K562 (cell line): ENCODE measurements at regions not wholly inside any gene's neighbourhood (a gene's known extent, or its start where the extent isn't known, plus 50 kb on each side); places are given as distances from the start of the nearest gene placed in this dataset.

Experiments
- ATAC-seq: fragments of 200-7000 bp; cut with Tn5 transposase; 3 replicates; pipeline ENCODE4 v1.9.1; 2020; ENCODE audit warnings: moderate library complexity
- BruUV-seq: library from RNA; stranded (reverse); fragments of 400-500 nt; replicated peaks from 2 replicates; lab custom pipeline; 2021; lab: Mats Ljungman, UMichigan
- CTCF ChIA-PET: fragments of 300-600 bp; formaldehyde crosslinking; extraction: SDS; loops from one replicate; lab custom pipeline; 2021; ENCODE audit warnings: low intra/inter-chr PET ratio; lab: Yijun Ruan, JAX
- POLR2A ChIA-PET: fragments of 300-600, 350-650 bp; sonication (Branson Sonifier 250); formaldehyde crosslinking; extraction: SDS; loops from one replicate; lab custom pipeline; 2021; ENCODE audit warnings: antibody characterized with exemption, inconsistent platforms; lab: Yijun Ruan, JAX
- DNase-seq, 4 experiments: peaks; one replicate each; pipeline versions ENCODE4 v3.0.0 to v3.0.0-alpha.2; 2011 to 2018; ENCODE audit warnings: low spot score in 3 of 4, mixed read lengths in 3 of 4; ENCODE audit errors: extremely low read depth in 1 of 4
- FAIRE-seq: peaks from 2 replicates; lab custom pipeline; 2011; peaks lifted over from hg19 to GRCh38; lab: Jason Lieb, UNC
- H2AFZ ChIP-seq: 2 replicates; pipeline ENCODE4 v1.6.0; 2011; ENCODE audit warnings: low read depth, low read length, control low read depth, inconsistent platforms
- H3K27ac ChIP-seq: fragments of 200-600 bp; 3 replicates; pipeline ENCODE4 v1.8.0; 2011; ENCODE audit warnings: low read depth, mild to moderate bottlenecking, control low read depth, inconsistent platforms, low read length, moderate library complexity, mixed read lengths; ENCODE audit errors: extremely low read depth
- H3K27me3 ChIP-seq, 2 experiments: fragments of 300-600 bp in 1 of 2; 2 replicates in 1 of 2; 3 replicates in 1 of 2; pipeline versions ENCODE4 v1.6.0 to v1.8.0; 2011; ENCODE audit warnings: inconsistent platforms in 2 of 2, low read length in 2 of 2, mild to moderate bottlenecking in 1 of 2, mixed read lengths in 1 of 2, moderate library complexity in 1 of 2; ENCODE audit not compliant: control insufficient read depth in 2 of 2, insufficient read depth in 2 of 2
- H3K36me3 ChIP-seq: fragments of 300-600 bp; 3 replicates; pipeline ENCODE4 v1.8.0; 2011; ENCODE audit warnings: mild to moderate bottlenecking, low read length, inconsistent platforms; ENCODE audit not compliant: control insufficient read depth, insufficient read depth
- H3K4me1 ChIP-seq, 2 experiments: fragments of 200-600 bp in 1 of 2; replicated peaks in 1 of 2; 2 replicates in 1 of 2; 3 replicates in 1 of 2; pipeline versions ENCODE4 v1.5.1 to v1.8.0; 2011; ENCODE audit warnings: inconsistent platforms in 2 of 2, low read length in 2 of 2, mild to moderate bottlenecking in 1 of 2, mixed read lengths in 1 of 2, moderate library complexity in 1 of 2; ENCODE audit not compliant: control insufficient read depth in 2 of 2, insufficient read depth in 2 of 2
- H3K4me2 ChIP-seq: 2 replicates; pipeline ENCODE4 v1.6.1; 2011; ENCODE audit warnings: low read length, control low read depth, inconsistent platforms, mixed read lengths; ENCODE audit not compliant: insufficient read depth
- H3K4me3 ChIP-seq: fragments of 200-600 bp; sonication (generic), shearing (Covaris generic); 2 replicates; pipeline ENCODE4 v1.5.1; 2016; ENCODE audit warnings: control low read depth, inconsistent platforms
- H3K79me2 ChIP-seq: fragments of 200-600 bp; 3 replicates; pipeline ENCODE4 v1.8.0; 2011; ENCODE audit warnings: low read length, inconsistent platforms; ENCODE audit not compliant: control insufficient read depth, insufficient read depth
- H3K9ac ChIP-seq, 2 experiments: 2 replicates each; pipeline versions ENCODE4 v1.6.0 to v1.6.1; 2011; ENCODE audit warnings: low read depth in 2 of 2, low read length in 2 of 2, control low read depth in 1 of 2, inconsistent platforms in 1 of 2, mild to moderate bottlenecking in 1 of 2, mixed read lengths in 1 of 2; ENCODE audit not compliant: insufficient read depth in 1 of 2
- H3K9me1 ChIP-seq: one replicate; pipeline ENCODE4 v1.6.0; 2011; ENCODE audit warnings: inconsistent platforms, mild to moderate bottlenecking, low read length, moderate library complexity; ENCODE audit not compliant: control insufficient read depth, insufficient read depth
- H3K9me3 ChIP-seq: replicated peaks from 2 replicates; pipeline ENCODE4 v1.5.1; 2011; ENCODE audit warnings: low read depth, low read length, inconsistent platforms; ENCODE audit not compliant: control insufficient read depth, insufficient read depth
- H4K20me1 ChIP-seq: replicated peaks from 2 replicates; pipeline ENCODE4 v1.6.1; 2011; ENCODE audit warnings: low read length, inconsistent platforms, mixed read lengths; ENCODE audit not compliant: control insufficient read depth, insufficient read depth
- HDAC2 ChIP-seq: fragments of 450-650 bp; IDR thresholded peaks from 2 replicates; pipeline ENCODE4 v1.6.1; 2016; ENCODE audit warnings: mild to moderate bottlenecking
- KLF6 ChIP-seq: fragments of 250-450 bp; sonication (Bioruptor Pico); IDR thresholded peaks from 2 replicates; pipeline ENCODE4 v1.4.0; 2020; ENCODE audit warnings: mild to moderate bottlenecking, moderate library complexity, borderline replicate concordance
- LEF1 ChIP-seq: fragments of 450-650 bp; IDR thresholded peaks from 2 replicates; pipeline ENCODE4 v1.6.1; 2016; ENCODE audit warnings: mild to moderate bottlenecking
- ZBTB34 ChIP-seq: fragments of 250-450 bp; sonication (Bioruptor Pico); IDR thresholded peaks from 2 replicates; pipeline ENCODE4 v1.8.0; 2021; ENCODE audit warnings: mild to moderate bottlenecking, moderate library complexity
- WGBS: fragments of 100-300 bp; shearing (Covaris generic); methylation state at CpG from one replicate; pipeline ENCODE4 v1.1.6; 2016; ENCODE audit warnings: low coverage, mixed read lengths; ENCODE audit not compliant: insufficient coverage; ENCODE audit errors: missing lambda C conversion rate; 5-methylcytosine and 5-hydroxymethylcytosine counted together
- in situ Hi-C: fragments of 300-500 bp; cut with MboI; formaldehyde crosslinking; loops from 4 replicates; pipeline ENCODE4 v1.15.0; 2018; ENCODE audit warnings: inconsistent platforms, mixed read lengths
- intact Hi-C: fragments of 100-400 bp; cut with micrococcal nuclease; formaldehyde crosslinking; loops from 2 replicates; pipeline ENCODE4 v1.14.2; 2022

GRCh38 chr20:41786158-41786557, 168.0 kb upstream of the CHD6 start:
- intact Hi-C loops, result no loop called here
- H3K9ac ChIP-seq, result no peak overlapping the region
- H2AFZ ChIP-seq, result no peak overlapping the region
- BruUV-seq, result no TSS peak
- H4K20me1 ChIP-seq, result no peaks in the 10 kb centered on the region
- H3K79me2 ChIP-seq, result no peaks in the 10 kb centered on the region
- POLR2A ChIA-PET, result no interaction called here
- no peaks in the 10 kb centered on the region for H3K9me1 ChIP-seq
- no peak overlapping the region for H3K27ac ChIP-seq
- DNase-seq (no peak), FAIRE-seq (no peak), ATAC-seq (no peak)
- no peaks in the 10 kb centered on the region for H3K36me3 ChIP-seq
- H3K9me3 ChIP-seq, result no peaks in the 10 kb centered on the region
- H3K4me2 ChIP-seq, result no peak overlapping the region
- H3K27me3 ChIP-seq, result peaks cover 2 to 7% of the 10 kb centered on the region in 2 experiments; a peak in 1 of 5 replicates
- WGBS, result 2% methylated on average over 4 of the region's 4 CpGs
- H3K4me1 ChIP-seq, result no peaks in the 10 kb centered on the region
- in situ Hi-C loops, result no loop called here
- CTCF ChIA-PET, result no interaction called here
- H3K4me3 ChIP-seq, result no peak overlapping the region
- no peak for TF ChIP-seq ZBTB34
- no peak for TF ChIP-seq KLF6 (CRISPR knock-in tag)
- TF ChIP-seq HDAC2, result no peak
- no peak for TF ChIP-seq LEF1
